Neural crest cell (in vitro differentiated cells): ENCODE measurements at regions not wholly inside any gene's neighbourhood (a gene's known extent, or its start where the extent isn't known, plus 50 kb on each side); places are given as distances from the start of the nearest gene placed in this dataset.

Source experiments
- DNase-seq: peaks from one replicate; pipeline ENCODE4 v3.0.0; 2021; ENCODE audit warnings: low read depth, mixed read lengths, low spot score
- H3K27ac Mint-ChIP-seq: one replicate; pipeline ENCODE4 v1.8.0; 2021; ENCODE audit warnings: mild to moderate bottlenecking, mixed read lengths; ENCODE audit not compliant: unreplicated experiment
- H3K27me3 Mint-ChIP-seq: 2 replicates; pipeline ENCODE4 v1.8.0; 2021; ENCODE audit warnings: low read depth, mild to moderate bottlenecking, mixed read lengths
- H3K36me3 Mint-ChIP-seq: 2 replicates; pipeline ENCODE4 v1.8.0; 2021; ENCODE audit warnings: low read depth, mild to moderate bottlenecking, mixed read lengths
- H3K4me1 Mint-ChIP-seq: 2 replicates; pipeline ENCODE4 v1.8.0; 2021; ENCODE audit warnings: mixed read lengths
- H3K4me3 Mint-ChIP-seq: one replicate; pipeline ENCODE4 v1.8.0; 2021; ENCODE audit warnings: mild to moderate bottlenecking, mixed read lengths
- H3K9me3 Mint-ChIP-seq: 2 replicates; pipeline ENCODE4 v1.8.0; 2021; ENCODE audit warnings: mixed read lengths
- CTCF ChIP-seq: fragments of 200-600 bp; sonication (generic); conservative IDR thresholded peaks from 2 replicates; pipeline ENCODE4 v1.5.0; 2021; ENCODE audit warnings: antibody characterized with exemption, mild to moderate bottlenecking

- Mint-ChIP-seq H3K27ac (no peak overlapping the region), H3K36me3 (no peaks in the 10 kb centered on the region), H3K4me1 (no peaks in the 10 kb centered on the region), H3K27me3 (no peaks in the 10 kb centered on the region), H3K9me3 (peaks cover 6% of the 10 kb centered on the region), H3K4me3 (no peak overlapping the region)
- no peak for TF ChIP-seq CTCF
- no peak for DNase-seq
These were observed 1519.1 kb downstream of the BRINP3 start for GRCh38 chr1:188958461-188959115.

GRCh38 chr1:188986745-188987417 lies 1490.8 kb downstream of the BRINP3 start:
- TF ChIP-seq CTCF = no peak
- H3K4me3 Mint-ChIP-seq = no peak overlapping the region
- no peaks in the 10 kb centered on the region for H3K27me3 Mint-ChIP-seq
- DNase-seq = no peak
- H3K27ac Mint-ChIP-seq = no peak overlapping the region
- peaks cover 3% of the 10 kb centered on the region for H3K9me3 Mint-ChIP-seq
- H3K4me1 Mint-ChIP-seq = no peaks in the 10 kb centered on the region
- H3K36me3 Mint-ChIP-seq = no peaks in the 10 kb centered on the region

- Mint-ChIP-seq H3K9me3 (no peaks in the 10 kb centered on the region), H3K27me3 (no peaks in the 10 kb centered on the region), H3K36me3 (no peaks in the 10 kb centered on the region), H3K4me1 (no peaks in the 10 kb centered on the region), H3K27ac (no peak overlapping the region), H3K4me3 (no peak overlapping the region)
- no peak for TF ChIP-seq CTCF
- no peak for DNase-seq
These were observed 1489.1 kb downstream of the BRINP3 start for GRCh38 chr1:188988589-188988988.

- H3K36me3 Mint-ChIP-seq = no peaks in the 10 kb centered on the region
These were observed 1486.3 kb downstream of the BRINP3 start for GRCh38 chr1:188991221-188991930.

GRCh38 chr1:189007824-189008223 lies 1469.8 kb downstream of the BRINP3 start:
- peaks cover 25% of the 10 kb centered on the region for H3K27me3 Mint-ChIP-seq
- no peak for TF ChIP-seq CTCF
- no peaks in the 10 kb centered on the region for H3K4me1 Mint-ChIP-seq
- H3K27ac Mint-ChIP-seq = no peak overlapping the region
- no peak overlapping the region for H3K4me3 Mint-ChIP-seq
- H3K36me3 Mint-ChIP-seq = no peaks in the 10 kb centered on the region
- no peaks in the 10 kb centered on the region for H3K9me3 Mint-ChIP-seq
- DNase-seq = no peak

More at GRCh38 chr1:188991221-188991930, 1486.3 kb downstream of the BRINP3 start:
- no peak overlapping the region for H3K27ac Mint-ChIP-seq
- no peak overlapping the region for H3K4me3 Mint-ChIP-seq
- H3K9me3 Mint-ChIP-seq = no peaks in the 10 kb centered on the region
- H3K27me3 Mint-ChIP-seq = no peaks in the 10 kb centered on the region
- no peak for TF ChIP-seq CTCF
- no peak for DNase-seq
- no peaks in the 10 kb centered on the region for H3K4me1 Mint-ChIP-seq
